Dermis blood vessel endothelial cell (primary cell): ENCODE measurements at regions not wholly inside any gene's neighbourhood (a gene's known extent, or its start where the extent isn't known, plus 50 kb on each side); places are given as distances from the start of the nearest gene placed in this dataset.

Experiments used
- DNase-seq: peaks from one replicate; pipeline ENCODE4 v3.0.0; 2010

- no peak for DNase-seq
Measured at GRCh38 chr21:31406510-31406909, 62.4 kb upstream of the TIAM1 start.

GRCh38 chr21:31405604-31406003 is 61.5 kb upstream of the TIAM1 start:
- DNase-seq, result no peak

GRCh38 chr21:31403596-31404333 is 59.7 kb upstream of the TIAM1 start:
- DNase-seq, result no peak

GRCh38 chr21:31399591-31399990 is 55.5 kb upstream of the TIAM1 start:
- DNase-seq, result no peak

GRCh38 chr21:31398574-31398973 is 54.5 kb upstream of the TIAM1 start:
- no peak for DNase-seq

GRCh38 chr21:31397939-31398338 is 53.9 kb upstream of the TIAM1 start:
- no peak for DNase-seq

- DNase-seq, result no peak
Measured at GRCh38 chr21:31397515-31397926, 53.5 kb upstream of the TIAM1 start.

GRCh38 chr21:31397030-31397429 is 53.0 kb upstream of the TIAM1 start:
- DNase-seq, result no peak

- DNase-seq, result no peak
Measured at GRCh38 chr21:31396399-31396798, 52.3 kb upstream of the TIAM1 start.

- no peak for DNase-seq
Measured at GRCh38 chr21:31395791-31396190, 51.7 kb upstream of the TIAM1 start.

GRCh38 chr21:31395268-31395667 is 51.2 kb upstream of the TIAM1 start:
- no peak for DNase-seq

GRCh38 chr21:31394309-31394708 is 50.2 kb upstream of the TIAM1 start:
- no peak for DNase-seq
